ENCODE measurements at regions not wholly inside any gene's neighbourhood (a gene's known extent, or its start where the extent isn't known, plus 50 kb on each side); places are given as distances from the start of the nearest gene placed in this dataset.

DNA sequence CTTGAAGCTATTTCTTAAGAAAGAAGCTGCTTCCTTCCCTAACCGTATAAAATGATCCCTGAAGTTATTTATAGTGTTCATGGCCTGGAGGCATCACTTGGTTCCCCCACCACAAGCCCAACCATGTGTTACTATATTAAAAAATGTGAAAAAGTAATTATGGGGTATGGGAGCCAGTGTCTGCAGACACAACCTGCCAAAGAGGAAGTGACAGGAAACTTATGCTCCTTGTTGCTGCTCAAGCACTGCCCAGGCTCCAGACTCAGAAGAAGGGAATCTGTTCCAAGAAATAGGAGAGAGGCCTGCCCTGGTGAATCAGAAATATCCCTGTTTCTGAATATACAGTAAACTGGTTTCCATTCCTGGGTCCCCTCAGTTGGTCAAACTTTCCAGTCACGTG, 217.2 kb upstream of the BMP4 start:
- Histone ChIP-seq H3K9ac (ENCODE audit: low read depth, low read length) (no peak overlapping the region), H2BK5ac (ENCODE audit: low read depth, low read length, poor library complexity, severe bottlenecking) (no peak overlapping the region), H4K8ac (ENCODE audit: low read depth in 2 of 2, low read length in 2 of 2) (peak overlapping the region in 1 of 2 experiments; percentile 18; a peak in 1 of 4 replicates), H3K18ac (ENCODE audit: low read depth, low read length) (peak overlapping the region; percentile 32; the same call in 1 of the 2 replicates), H3K4ac (ENCODE audit: low read depth, low read length) (0 out of 2 replicates have a peak overlapping the region, but pooled peaks have one; percentile 26), H2BK20ac (ENCODE audit: low read depth, low read length) (no peak overlapping the region), H3K14ac (replicated peaks; ENCODE audit: low read depth, low read length) (no peak overlapping the region), H3K27ac (ENCODE audit: insufficient read depth, low read length) (no peak overlapping the region), H2AFZ (replicated peaks; ENCODE audit: low read length, poor library complexity) (peak overlapping the region; percentile 12), H3K9me3 (ENCODE audit: control insufficient read depth, insufficient read depth, low read length) (no peaks in the 10 kb centered on the region), H2AK5ac (ENCODE audit: low read depth, low read length) (no peak overlapping the region), H2BK120ac (ENCODE audit: low read depth, low read length) (peak overlapping the region; percentile 38; the same call in 1 of the 2 replicates), H4K5ac (ENCODE audit: low read depth, low read length) (no peak overlapping the region; the same call in 1 of the 2 replicates), H3K79me1 (ENCODE audit: low read depth in 1 of 2, low read length in 2 of 2) (no peaks in the 10 kb centered on the region), H4K91ac (ENCODE audit: insufficient read depth, low read depth, low read length) (no peak overlapping the region; the same call in 1 of the 2 replicates), H3K4me2 (ENCODE audit: low read depth, low read length) (no peak overlapping the region), H3K23ac (ENCODE audit: low read depth, low read length) (no peak overlapping the region), H3K4me1 (ENCODE audit: control insufficient read depth, insufficient read depth, low read length) (peaks cover 9% of the 10 kb centered on the region; the same call in 1 of the 2 replicates), H3K36me3 (ENCODE audit: control insufficient read depth, insufficient read depth, low read length) (no peaks in the 10 kb centered on the region), H3K27me3 (ENCODE audit: control insufficient read depth, insufficient read depth, low read length) (no peaks in the 10 kb centered on the region; the same call in 1 of the 2 replicates), H3K56ac (ENCODE audit: extremely low read depth, insufficient read depth, low read length) (no peak overlapping the region), H2AK9ac (replicated peaks; ENCODE audit: low read depth, low read length, poor library complexity) (no peak overlapping the region), H3K9me1 (ENCODE audit: insufficient read depth, low read length) (no peaks in the 10 kb centered on the region; the same call in 1 of the 2 replicates), H2BK15ac (ENCODE audit: low read depth, low read length) (peak overlapping the region; percentile 32; the same call in 1 of the 3 replicates), H4K20me1 (ENCODE audit: insufficient read depth, low read length) (no peaks in the 10 kb centered on the region), H3K4me3 (ENCODE audit: insufficient read depth, low read depth, low read length) (no peak overlapping the region)
- dilution Hi-C loops (cut with HindIII; ENCODE audit: low sequenced_read_pairs, unreplicated experiment) (no loop called here), intact Hi-C loops (cut with micrococcal nuclease) (loop anchor here (2.0 to 10.0 kb wide), 2 partner anchors 149 to 741 kb away; no protein-coding TSS in a partner anchor), in situ Hi-C loops (cut with MboI; ENCODE audit: low sequenced_read_pairs) (loop anchor here (10.0 kb wide), 1 partner anchor 639 kb away; no protein-coding TSS in a partner anchor)
- WGBS, 2 experiments (ENCODE audit: extremely low coverage in 2 of 2, insufficient read length in 1 of 2): no CpG with 5 or more reads among the region's 2 CpGs
- DNase-seq (peak; percentile 21), ATAC-seq (ENCODE audit: low read depth) (peak; percentile 44; the same call in 1 of the 2 replicates)
- ChIA-PET CTCF (interaction anchor here (0.5 to 1.8 kb wide), 4 partner anchors 19 to 634 kb away, joined by 3 to 5 read pairs (median 4); no protein-coding TSS in a partner anchor), POLR2A (ENCODE audit: unreplicated experiment) (interaction anchor here (0.5 to 1.0 kb wide), 2 partner anchors 220 to 1407 kb away, joined by 3 to 6 read pairs; no protein-coding TSS in a partner anchor)
- TF ChIP-seq MAFK (IDR thresholded peaks at IDR 0.05; ENCODE audit: low read depth, low read length): no peak
- no peak for TF ChIP-seq RFX5 (IDR thresholded peaks at IDR 0.05; ENCODE audit: low read depth, low read length)
- TF ChIP-seq, protein P1, sequence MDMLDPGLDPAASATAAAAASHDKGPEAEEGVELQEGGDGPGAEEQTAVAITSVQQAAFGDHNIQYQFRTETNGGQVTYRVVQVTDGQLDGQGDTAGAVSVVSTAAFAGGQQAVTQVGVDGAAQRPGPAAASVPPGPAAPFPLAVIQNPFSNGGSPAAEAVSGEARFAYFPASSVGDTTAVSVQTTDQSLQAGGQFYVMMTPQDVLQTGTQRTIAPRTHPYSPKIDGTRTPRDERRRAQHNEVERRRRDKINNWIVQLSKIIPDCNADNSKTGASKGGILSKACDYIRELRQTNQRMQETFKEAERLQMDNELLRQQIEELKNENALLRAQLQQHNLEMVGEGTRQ (IDR thresholded peaks at IDR 0.05; ENCODE audit: low read depth, low read length): no peak
- TF ChIP-seq RAD21 (IDR thresholded peaks at IDR 0.05; ENCODE audit: low read length): no peak
- no peak for TF ChIP-seq MXI1 (IDR thresholded peaks at IDR 0.05; ENCODE audit: borderline replicate concordance, low read depth, low read length)
- no peak for TF ChIP-seq BHLHE40 (IDR thresholded peaks at IDR 0.05; ENCODE audit: low read depth, low read length)
- no peak for TF ChIP-seq CEBPB (IDR thresholded peaks at IDR 0.05; ENCODE audit: low read depth, low read length)
- TF ChIP-seq, protein P2, sequence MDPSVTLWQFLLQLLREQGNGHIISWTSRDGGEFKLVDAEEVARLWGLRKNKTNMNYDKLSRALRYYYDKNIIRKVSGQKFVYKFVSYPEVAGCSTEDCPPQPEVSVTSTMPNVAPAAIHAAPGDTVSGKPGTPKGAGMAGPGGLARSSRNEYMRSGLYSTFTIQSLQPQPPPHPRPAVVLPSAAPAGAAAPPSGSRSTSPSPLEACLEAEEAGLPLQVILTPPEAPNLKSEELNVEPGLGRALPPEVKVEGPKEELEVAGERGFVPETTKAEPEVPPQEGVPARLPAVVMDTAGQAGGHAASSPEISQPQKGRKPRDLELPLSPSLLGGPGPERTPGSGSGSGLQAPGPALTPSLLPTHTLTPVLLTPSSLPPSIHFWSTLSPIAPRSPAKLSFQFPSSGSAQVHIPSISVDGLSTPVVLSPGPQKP (IDR thresholded peaks at IDR 0.05; ENCODE audit: borderline replicate concordance, low read depth, low read length): no peak
- no peak for TF ChIP-seq MAZ (IDR thresholded peaks at IDR 0.05; ENCODE audit: borderline replicate concordance, low read depth, low read length)
- TF ChIP-seq SMC3 (IDR thresholded peaks at IDR 0.05; ENCODE audit: low read depth, low read length): no peak
- no peak for TF ChIP-seq FOS (IDR thresholded peaks at IDR 0.05; ENCODE audit: low read depth, low read length)
- no TSS peak for BruUV-seq (replicated peaks)
